HL-60 (cell line): ENCODE measurements at regions not wholly inside any gene's neighbourhood (a gene's known extent, or its start where the extent isn't known, plus 50 kb on each side); places are given as distances from the start of the nearest gene placed in this dataset.

Source experiments
- GABPA ChIP-seq: IDR thresholded peaks from 2 replicates; pipeline ENCODE4 v1.6.1; 2012; ENCODE audit warnings: low read depth
- POLR2AphosphoS5 ChIP-seq: IDR thresholded peaks from 2 replicates; pipeline ENCODE4 v1.6.1; 2012; ENCODE audit warnings: low read depth
- SPI1 ChIP-seq: IDR thresholded peaks from 2 replicates; pipeline ENCODE4 v1.6.1; 2012; ENCODE audit warnings: low read depth, mild to moderate bottlenecking, borderline replicate concordance
- TF ChIP-seq, protein P1 (sequence below): IDR thresholded peaks from one replicate; pipeline ENCODE4 v1.5.1; 2011; ENCODE audit warnings: low read length, control low read depth, inconsistent platforms; ENCODE audit not compliant: insufficient read depth
- TF ChIP-seq, protein P2 (sequence below): IDR thresholded peaks from 2 replicates; pipeline ENCODE4 v1.6.1; 2012; ENCODE audit warnings: low read depth; ENCODE audit not compliant: insufficient replicate concordance

DNA sequence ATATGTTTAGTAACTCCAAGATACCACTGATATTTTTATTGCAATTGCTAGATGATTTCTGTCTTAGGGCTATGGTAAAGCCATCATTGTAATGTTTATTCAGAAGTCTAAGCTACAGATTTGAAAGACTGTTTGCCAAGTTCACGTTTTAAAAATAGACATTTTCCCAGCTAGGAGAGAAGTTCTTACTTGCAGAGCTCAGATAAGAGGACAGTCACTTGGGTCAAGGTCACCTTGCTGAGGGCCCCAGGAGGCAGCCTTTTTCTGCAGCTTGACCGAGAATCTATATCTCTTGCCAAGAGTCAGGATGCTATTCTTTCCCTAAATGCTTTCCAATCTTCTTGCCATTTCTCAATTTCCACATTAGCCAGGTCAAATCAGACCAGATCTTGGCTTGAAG is 1011.2 kb downstream of the KCNMA1 start:
- no peak for TF ChIP-seq SPI1
- TF ChIP-seq POLR2AphosphoS5, result no peak
- TF ChIP-seq, protein P1, sequence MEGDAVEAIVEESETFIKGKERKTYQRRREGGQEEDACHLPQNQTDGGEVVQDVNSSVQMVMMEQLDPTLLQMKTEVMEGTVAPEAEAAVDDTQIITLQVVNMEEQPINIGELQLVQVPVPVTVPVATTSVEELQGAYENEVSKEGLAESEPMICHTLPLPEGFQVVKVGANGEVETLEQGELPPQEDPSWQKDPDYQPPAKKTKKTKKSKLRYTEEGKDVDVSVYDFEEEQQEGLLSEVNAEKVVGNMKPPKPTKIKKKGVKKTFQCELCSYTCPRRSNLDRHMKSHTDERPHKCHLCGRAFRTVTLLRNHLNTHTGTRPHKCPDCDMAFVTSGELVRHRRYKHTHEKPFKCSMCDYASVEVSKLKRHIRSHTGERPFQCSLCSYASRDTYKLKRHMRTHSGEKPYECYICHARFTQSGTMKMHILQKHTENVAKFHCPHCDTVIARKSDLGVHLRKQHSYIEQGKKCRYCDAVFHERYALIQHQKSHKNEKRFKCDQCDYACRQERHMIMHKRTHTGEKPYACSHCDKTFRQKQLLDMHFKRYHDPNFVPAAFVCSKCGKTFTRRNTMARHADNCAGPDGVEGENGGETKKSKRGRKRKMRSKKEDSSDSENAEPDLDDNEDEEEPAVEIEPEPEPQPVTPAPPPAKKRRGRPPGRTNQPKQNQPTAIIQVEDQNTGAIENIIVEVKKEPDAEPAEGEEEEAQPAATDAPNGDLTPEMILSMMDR, result no peak
- no peak for TF ChIP-seq GABPA
- TF ChIP-seq, protein P2, sequence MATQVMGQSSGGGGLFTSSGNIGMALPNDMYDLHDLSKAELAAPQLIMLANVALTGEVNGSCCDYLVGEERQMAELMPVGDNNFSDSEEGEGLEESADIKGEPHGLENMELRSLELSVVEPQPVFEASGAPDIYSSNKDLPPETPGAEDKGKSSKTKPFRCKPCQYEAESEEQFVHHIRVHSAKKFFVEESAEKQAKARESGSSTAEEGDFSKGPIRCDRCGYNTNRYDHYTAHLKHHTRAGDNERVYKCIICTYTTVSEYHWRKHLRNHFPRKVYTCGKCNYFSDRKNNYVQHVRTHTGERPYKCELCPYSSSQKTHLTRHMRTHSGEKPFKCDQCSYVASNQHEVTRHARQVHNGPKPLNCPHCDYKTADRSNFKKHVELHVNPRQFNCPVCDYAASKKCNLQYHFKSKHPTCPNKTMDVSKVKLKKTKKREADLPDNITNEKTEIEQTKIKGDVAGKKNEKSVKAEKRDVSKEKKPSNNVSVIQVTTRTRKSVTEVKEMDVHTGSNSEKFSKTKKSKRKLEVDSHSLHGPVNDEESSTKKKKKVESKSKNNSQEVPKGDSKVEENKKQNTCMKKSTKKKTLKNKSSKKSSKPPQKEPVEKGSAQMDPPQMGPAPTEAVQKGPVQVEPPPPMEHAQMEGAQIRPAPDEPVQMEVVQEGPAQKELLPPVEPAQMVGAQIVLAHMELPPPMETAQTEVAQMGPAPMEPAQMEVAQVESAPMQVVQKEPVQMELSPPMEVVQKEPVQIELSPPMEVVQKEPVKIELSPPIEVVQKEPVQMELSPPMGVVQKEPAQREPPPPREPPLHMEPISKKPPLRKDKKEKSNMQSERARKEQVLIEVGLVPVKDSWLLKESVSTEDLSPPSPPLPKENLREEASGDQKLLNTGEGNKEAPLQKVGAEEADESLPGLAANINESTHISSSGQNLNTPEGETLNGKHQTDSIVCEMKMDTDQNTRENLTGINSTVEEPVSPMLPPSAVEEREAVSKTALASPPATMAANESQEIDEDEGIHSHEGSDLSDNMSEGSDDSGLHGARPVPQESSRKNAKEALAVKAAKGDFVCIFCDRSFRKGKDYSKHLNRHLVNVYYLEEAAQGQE, result no peak
